Memory B cell (primary cell): ENCODE measurements at regions not wholly inside any gene's neighbourhood (a gene's known extent, or its start where the extent isn't known, plus 50 kb on each side); places are given as distances from the start of the nearest gene placed in this dataset.
A peak's percentile ranks its signal among the peaks of the same experiment; 100 is the strongest.
"Not testable (repeated sequence)": the region's sequence is repeated elsewhere in the genome, so short reads cannot be mapped to it uniquely, and the experiment has no call there.

Source experiments
- ATAC-seq: fragments of 150-1000 bp; cut with Tn5 transposase; 2 replicates; pipeline ENCODE4 v1.10.0; 2021; ENCODE audit warnings: low read depth, mild to moderate bottlenecking, moderate library complexity
- DNase-seq, 2 donors: peaks; one replicate each; pipeline ENCODE4 v3.0.0; 2022; ENCODE audit warnings: low spot score in 2 of 2
- H3K27ac Mint-ChIP-seq: one replicate; pipeline ENCODE4 v1.8.0; 2022; ENCODE audit warnings: mild to moderate bottlenecking, moderate library complexity, mixed read lengths
- H3K27me3 Mint-ChIP-seq: one replicate; pipeline ENCODE4 v1.8.0; 2022; ENCODE audit warnings: mixed read lengths
- H3K36me3 Mint-ChIP-seq: one replicate; pipeline ENCODE4 v1.8.0; 2022; ENCODE audit warnings: mild to moderate bottlenecking, mixed read lengths
- H3K4me1 Mint-ChIP-seq: one replicate; pipeline ENCODE4 v1.8.0; 2022; ENCODE audit warnings: mixed read lengths
- H3K4me3 Mint-ChIP-seq: one replicate; pipeline ENCODE4 v1.8.0; 2022; ENCODE audit warnings: mild to moderate bottlenecking, moderate library complexity, mixed read lengths
- H3K9me3 Mint-ChIP-seq: one replicate; pipeline ENCODE4 v1.8.0; 2022; ENCODE audit warnings: mixed read lengths

GRCh38 chr3:3468596-3468995 lies 289.1 kb upstream of the CRBN start:
- Mint-ChIP-seq H3K27me3 (peaks cover 3% of the 10 kb centered on the region), H3K9me3 (no peaks in the 10 kb centered on the region), H3K4me3 (no peak overlapping the region), H3K27ac (no peak overlapping the region), H3K36me3 (no peaks in the 10 kb centered on the region), H3K4me1 (no peaks in the 10 kb centered on the region)
- DNase-seq (no peak), ATAC-seq (no peak)

DNA sequence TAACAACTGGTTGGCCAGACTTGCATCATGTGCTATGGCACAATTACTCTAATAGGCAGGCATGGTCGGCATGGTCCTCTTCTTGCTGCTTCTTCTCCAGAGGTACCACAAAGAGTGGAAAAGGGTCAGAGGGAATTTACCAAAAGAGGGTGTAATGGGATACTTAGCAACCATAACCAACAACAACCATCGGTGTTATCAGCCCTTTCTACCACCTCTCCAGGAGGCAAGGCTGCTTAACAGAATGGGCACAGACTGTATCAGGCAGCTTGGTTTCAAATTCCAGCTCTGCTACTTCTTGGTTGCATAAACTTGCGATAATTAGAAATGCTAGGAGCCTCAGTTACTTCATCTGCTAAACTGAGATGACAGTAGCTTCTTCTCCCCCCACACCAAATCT lies 284.6 kb upstream of the CRBN start:
- no peaks in the 10 kb centered on the region for H3K4me1 Mint-ChIP-seq
- no peak overlapping the region for H3K4me3 Mint-ChIP-seq
- ATAC-seq (no peak), DNase-seq (no peak)
- H3K27me3 Mint-ChIP-seq: peaks cover 2% of the 10 kb centered on the region
- H3K9me3 Mint-ChIP-seq: no peaks in the 10 kb centered on the region
- no peak overlapping the region for H3K27ac Mint-ChIP-seq
- H3K36me3 Mint-ChIP-seq: no peaks in the 10 kb centered on the region

DNA sequence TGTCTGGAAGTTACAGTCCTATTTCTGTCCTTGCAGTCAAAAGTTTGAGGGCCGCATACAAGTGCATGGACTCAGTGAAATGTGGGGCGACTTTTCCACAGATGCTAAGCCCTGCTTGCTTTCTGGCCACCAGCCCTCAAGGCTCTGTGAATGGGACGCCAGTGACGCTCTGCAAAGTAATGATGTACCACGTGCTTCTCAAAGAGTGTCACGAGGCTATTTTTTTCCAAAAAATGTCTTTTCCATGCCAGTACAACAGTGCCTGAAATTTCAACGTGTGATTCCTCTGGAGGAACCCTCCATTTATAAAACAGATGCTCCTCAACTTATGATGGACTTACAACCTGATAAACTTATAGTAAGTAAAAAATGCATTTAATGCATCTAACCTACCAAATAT lies 281.8 kb upstream of the CRBN start:
- Mint-ChIP-seq H3K36me3 (no peaks in the 10 kb centered on the region), H3K9me3 (no peaks in the 10 kb centered on the region), H3K27ac (no peak overlapping the region)

DNA sequence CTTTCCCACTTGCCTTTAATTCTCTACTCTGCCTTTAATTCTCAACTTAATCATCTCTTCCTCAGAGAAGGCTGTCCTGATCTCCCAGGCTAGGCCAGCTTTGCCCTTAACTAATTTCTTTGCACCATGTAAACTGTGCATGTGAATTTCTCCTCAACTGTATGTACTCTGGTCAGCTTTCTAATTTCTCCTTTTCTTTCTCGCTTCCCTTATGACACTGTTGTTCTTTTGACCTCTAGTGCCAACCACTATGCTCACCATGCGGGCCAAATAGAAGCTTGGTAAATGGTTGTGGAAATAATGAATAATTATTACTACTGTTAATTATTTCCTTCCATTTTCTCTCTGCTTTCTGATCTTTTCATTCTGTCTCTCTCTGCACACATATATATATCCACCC lies 269.0 kb upstream of the CRBN start:
- no peaks in the 10 kb centered on the region for H3K36me3 Mint-ChIP-seq
- H3K27me3 Mint-ChIP-seq: peaks cover 2% of the 10 kb centered on the region

More for the DNA sequence above, 281.8 kb upstream of the CRBN start:
- DNase-seq (no peak), ATAC-seq (no peak)
- Mint-ChIP-seq H3K4me1 (no peaks in the 10 kb centered on the region), H3K27me3 (no peaks in the 10 kb centered on the region), H3K4me3 (no peak overlapping the region)

GRCh38 chr3:3447641-3448040 lies 268.1 kb upstream of the CRBN start:
- Mint-ChIP-seq H3K4me1 (peaks cover 7% of the 10 kb centered on the region), H3K9me3 (peaks cover 6% of the 10 kb centered on the region), H3K4me3 (no peak overlapping the region), H3K27ac (no peak overlapping the region), H3K27me3 (no peaks in the 10 kb centered on the region), H3K36me3 (no peaks in the 10 kb centered on the region)
- no peak for ATAC-seq
- no peak for DNase-seq

More for the DNA sequence above, 269.0 kb upstream of the CRBN start:
- Mint-ChIP-seq H3K9me3 (peaks cover 5% of the 10 kb centered on the region), H3K4me3 (no peak overlapping the region), H3K27ac (no peak overlapping the region), H3K4me1 (peaks cover 3% of the 10 kb centered on the region)
- no peak for ATAC-seq
- no peak for DNase-seq

- Mint-ChIP-seq H3K36me3 (no peaks in the 10 kb centered on the region), H3K4me1 (peaks cover 7% of the 10 kb centered on the region), H3K4me3 (no peak overlapping the region), H3K27me3 (no peaks in the 10 kb centered on the region), H3K9me3 (peaks cover 6% of the 10 kb centered on the region), H3K27ac (no peak overlapping the region)
- DNase-seq (no peak), ATAC-seq (no peak)
Observed at GRCh38 chr3:3446251-3446650, 266.8 kb upstream of the CRBN start.

DNA sequence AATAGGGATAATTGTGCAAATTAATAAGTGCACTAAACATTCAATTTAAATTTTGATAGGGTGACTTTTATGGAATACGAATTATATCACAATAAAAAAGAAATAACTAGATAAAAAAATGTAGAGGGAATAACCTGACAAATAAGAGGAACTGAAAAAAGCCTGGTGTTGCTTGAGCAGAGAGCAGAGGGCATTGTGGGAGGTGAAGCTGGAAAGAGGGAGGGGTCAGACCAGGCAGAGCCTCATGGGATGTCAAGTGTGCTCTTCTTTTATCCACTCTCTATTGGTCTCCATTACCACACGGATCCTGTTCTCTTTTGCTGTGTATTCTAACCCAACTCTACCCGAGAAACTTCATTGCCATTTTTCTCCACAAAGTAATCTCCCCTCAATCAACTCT lies 264.0 kb upstream of the CRBN start:
- no peak for DNase-seq
- Mint-ChIP-seq H3K4me3 (no peak overlapping the region), H3K4me1 (peaks cover 7% of the 10 kb centered on the region), H3K36me3 (no peaks in the 10 kb centered on the region), H3K27me3 (no peaks in the 10 kb centered on the region), H3K9me3 (peaks cover 6% of the 10 kb centered on the region), H3K27ac (no peak overlapping the region)
- peak; percentile 48 for ATAC-seq

DNA sequence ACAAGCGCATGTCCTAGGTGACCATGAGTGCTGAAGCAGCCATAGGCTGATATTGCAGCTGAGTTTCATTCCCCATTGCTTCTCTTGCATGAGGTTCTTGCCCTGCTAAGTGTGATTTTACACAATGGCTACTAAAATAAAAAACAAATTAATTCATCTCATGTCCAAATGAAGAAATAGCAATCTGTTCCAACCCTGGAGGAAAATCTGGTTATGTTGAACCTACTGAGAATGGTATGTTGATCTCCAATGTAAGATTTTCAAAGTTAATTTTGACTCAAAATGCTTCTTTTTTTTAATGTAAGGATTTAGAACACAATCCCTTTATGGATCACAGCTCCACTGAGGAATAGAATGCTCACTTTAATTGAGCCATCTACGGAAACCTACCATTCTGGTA lies 254.2 kb upstream of the CRBN start:
- Mint-ChIP-seq H3K27me3 (peaks cover 13% of the 10 kb centered on the region), H3K27ac (no peak overlapping the region), H3K9me3 (no peaks in the 10 kb centered on the region), H3K4me3 (no peak overlapping the region), H3K36me3 (no peaks in the 10 kb centered on the region), H3K4me1 (no peaks in the 10 kb centered on the region)
- no peak for DNase-seq
- ATAC-seq: no peak

- Mint-ChIP-seq H3K36me3 (no peaks in the 10 kb centered on the region), H3K9me3 (no peaks in the 10 kb centered on the region), H3K27ac (no peak overlapping the region), H3K27me3 (peaks cover 8% of the 10 kb centered on the region), H3K4me3 (no peak overlapping the region), H3K4me1 (no peaks in the 10 kb centered on the region)
- DNase-seq: no peak
- ATAC-seq: no peak
Observed at GRCh38 chr3:3429841-3430240, 250.3 kb upstream of the CRBN start.

DNA sequence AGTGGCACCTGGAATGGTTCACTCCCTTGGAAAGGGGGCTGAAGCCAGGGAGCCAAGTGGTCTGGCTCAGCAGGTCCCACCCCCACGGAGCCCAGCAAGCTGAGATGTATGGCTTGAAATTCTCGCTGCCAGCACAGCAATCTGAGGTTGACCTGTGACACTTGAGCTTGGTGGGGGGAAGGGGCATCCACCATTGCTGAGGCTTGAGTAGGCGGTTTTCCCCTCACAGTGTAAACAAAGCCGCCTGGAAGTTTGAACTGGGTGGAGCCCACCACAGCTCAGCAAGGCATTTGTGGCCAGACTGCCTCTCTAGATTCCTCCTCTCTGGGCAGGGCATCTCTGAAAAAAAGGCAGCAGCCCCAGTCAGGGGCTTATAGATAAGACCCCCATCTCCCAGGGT lies 228.2 kb upstream of the CRBN start:
- not testable (repeated sequence) for ATAC-seq, H3K9me3 Mint-ChIP-seq, H3K4me1 Mint-ChIP-seq, H3K27ac Mint-ChIP-seq, DNase-seq, H3K36me3 Mint-ChIP-seq, H3K27me3 Mint-ChIP-seq, H3K4me3 Mint-ChIP-seq

DNA sequence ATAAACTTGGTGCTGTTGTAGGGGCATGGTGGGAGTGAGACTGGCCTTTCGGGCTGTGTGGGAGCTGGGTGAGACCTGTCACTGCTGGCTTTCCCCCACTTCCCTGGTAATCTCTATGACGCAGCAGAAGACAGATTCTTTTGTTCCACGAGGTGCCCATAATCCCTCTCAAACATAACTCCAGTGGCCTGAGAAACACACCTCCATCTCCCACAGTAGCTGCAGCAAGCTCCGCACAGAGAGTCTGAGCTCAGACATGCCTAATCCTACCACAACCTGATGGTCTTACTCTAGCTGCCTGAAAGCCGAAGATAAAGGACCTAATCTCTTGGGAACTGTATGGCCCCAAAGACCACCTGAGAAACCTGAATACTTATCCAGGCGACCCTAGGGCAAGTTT lies 225.6 kb upstream of the CRBN start:
- DNase-seq: no peak
- peaks cover 4% of the 10 kb centered on the region for H3K36me3 Mint-ChIP-seq
- H3K9me3 Mint-ChIP-seq: peaks cover 14% of the 10 kb centered on the region
- H3K4me3 Mint-ChIP-seq: no peak overlapping the region
- H3K27me3 Mint-ChIP-seq: peaks cover 9% of the 10 kb centered on the region
- no peaks in the 10 kb centered on the region for H3K4me1 Mint-ChIP-seq
- ATAC-seq: no peak
- H3K27ac Mint-ChIP-seq: no peak overlapping the region

DNA sequence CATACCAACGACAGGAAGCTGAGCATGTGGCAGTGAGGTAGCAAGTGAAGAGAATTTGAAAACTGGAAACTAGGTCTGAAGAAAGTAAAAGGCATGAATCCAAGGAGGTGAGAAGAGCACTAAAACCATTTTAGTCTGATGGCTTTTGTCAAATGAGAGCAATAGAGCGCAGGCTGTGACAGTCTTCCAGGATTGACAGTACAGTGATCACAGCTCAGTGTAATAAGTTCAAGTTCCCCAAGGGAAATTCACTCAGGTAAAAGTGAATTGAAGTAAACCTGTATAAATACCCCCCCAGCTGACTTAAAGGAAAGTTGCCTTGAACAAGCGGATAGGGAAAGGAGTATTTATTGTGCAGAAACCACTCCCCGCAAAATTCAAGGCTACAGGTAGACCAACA lies 224.2 kb upstream of the CRBN start:
- Mint-ChIP-seq H3K4me1 (no peaks in the 10 kb centered on the region), H3K36me3 (peaks cover 4% of the 10 kb centered on the region), H3K4me3 (no peak overlapping the region), H3K27ac (no peak overlapping the region), H3K27me3 (peaks cover 9% of the 10 kb centered on the region), H3K9me3 (peaks cover 14% of the 10 kb centered on the region)
- DNase-seq (no peak), ATAC-seq (no peak)

- no peaks in the 10 kb centered on the region for H3K4me1 Mint-ChIP-seq
- no peak for ATAC-seq
- no peak for DNase-seq
- H3K36me3 Mint-ChIP-seq: no peaks in the 10 kb centered on the region
- H3K9me3 Mint-ChIP-seq: peaks cover 2% of the 10 kb centered on the region
- H3K27me3 Mint-ChIP-seq: no peaks in the 10 kb centered on the region
- H3K4me3 Mint-ChIP-seq: no peak overlapping the region
- H3K27ac Mint-ChIP-seq: no peak overlapping the region
Observed at GRCh38 chr3:3392946-3393345, 213.5 kb upstream of the CRBN start.

GRCh38 chr3:3383461-3383860 lies 204.0 kb upstream of the CRBN start:
- no peak overlapping the region for H3K4me3 Mint-ChIP-seq
- H3K36me3 Mint-ChIP-seq: no peaks in the 10 kb centered on the region
- no peak overlapping the region for H3K27ac Mint-ChIP-seq
- DNase-seq: no peak
- no peak for ATAC-seq
- peaks cover 5% of the 10 kb centered on the region for H3K27me3 Mint-ChIP-seq
- H3K4me1 Mint-ChIP-seq: no peaks in the 10 kb centered on the region
- peaks cover 2% of the 10 kb centered on the region for H3K9me3 Mint-ChIP-seq

DNA sequence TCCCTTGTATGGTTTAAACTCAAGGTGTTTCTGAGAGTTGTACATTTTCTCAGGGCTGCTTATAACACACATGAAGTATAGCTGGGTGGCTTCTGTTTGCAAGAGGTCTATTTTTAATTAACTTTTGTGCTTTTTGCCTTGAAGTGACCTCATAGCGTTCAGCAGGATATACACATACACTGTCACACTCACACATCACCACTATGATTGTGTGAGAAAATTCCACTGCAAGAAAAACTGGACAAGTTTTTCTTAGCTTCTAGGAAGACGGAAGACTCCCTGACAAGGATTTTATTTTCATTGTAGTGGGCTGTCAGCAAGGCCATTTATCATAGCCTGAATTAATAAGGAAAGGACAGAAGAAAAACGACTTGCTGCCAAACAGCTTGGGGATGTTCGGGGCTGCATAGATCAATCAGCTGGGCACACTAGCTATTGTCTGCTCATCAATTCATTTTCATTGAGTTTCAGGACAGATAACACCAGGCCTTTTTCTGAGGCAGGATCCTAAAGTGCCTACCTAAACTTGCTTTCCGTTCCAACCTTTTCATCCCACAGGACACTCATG lies 192.8 kb upstream of the CRBN start:
- ATAC-seq (no peak), DNase-seq (no peak)
- Mint-ChIP-seq H3K4me1 (no peaks in the 10 kb centered on the region), H3K4me3 (no peak overlapping the region), H3K36me3 (peaks cover 2% of the 10 kb centered on the region), H3K27ac (no peak overlapping the region), H3K9me3 (peaks cover 8% of the 10 kb centered on the region), H3K27me3 (peaks cover 2% of the 10 kb centered on the region)
